ENCODE measurements at regions not wholly inside any gene's neighbourhood (a gene's known extent, or its start where the extent isn't known, plus 50 kb on each side); places are given as distances from the start of the nearest gene placed in this dataset.

DNA sequence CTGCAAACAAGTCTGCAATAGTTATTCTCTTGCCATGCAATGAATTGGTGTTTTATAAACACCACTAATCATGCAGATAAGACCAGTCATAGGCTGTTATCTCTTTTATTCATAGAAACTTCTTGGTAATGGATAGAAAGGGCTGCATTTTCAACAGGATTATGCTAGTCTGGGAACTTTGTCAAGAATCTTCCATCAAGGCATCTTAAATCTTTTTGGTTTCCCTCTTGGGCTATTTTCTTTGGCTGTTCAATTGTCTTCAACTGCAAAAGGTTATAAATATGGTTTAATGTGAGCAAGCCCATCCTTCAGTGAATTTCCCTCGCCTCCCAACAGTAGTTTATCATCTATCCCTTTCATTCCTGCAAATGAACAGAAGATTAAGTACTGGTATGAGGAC is 59.0 kb upstream of the MINAR1 start:
- no peak for DNase-seq

DNA sequence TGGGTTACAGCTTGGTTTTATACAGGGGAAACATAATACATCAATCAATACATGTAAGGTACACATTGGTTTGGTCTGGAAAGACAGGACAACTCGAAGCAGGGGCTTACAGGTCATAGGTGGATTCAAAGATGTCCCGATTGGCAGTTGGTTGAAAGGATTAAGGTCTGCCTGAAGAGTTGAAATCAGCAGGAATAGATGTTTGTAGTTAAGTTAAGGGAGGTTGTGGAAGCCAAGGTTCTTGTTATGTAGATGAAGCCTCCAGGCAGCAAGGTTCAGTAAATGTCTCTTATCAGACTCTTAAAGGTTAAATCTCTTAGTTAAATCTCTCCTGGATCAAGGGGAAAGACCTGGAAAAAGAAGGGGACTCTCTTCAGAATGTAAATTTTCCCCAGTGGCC is 58.4 kb upstream of the MINAR1 start:
- DNase-seq: no peak

DNA sequence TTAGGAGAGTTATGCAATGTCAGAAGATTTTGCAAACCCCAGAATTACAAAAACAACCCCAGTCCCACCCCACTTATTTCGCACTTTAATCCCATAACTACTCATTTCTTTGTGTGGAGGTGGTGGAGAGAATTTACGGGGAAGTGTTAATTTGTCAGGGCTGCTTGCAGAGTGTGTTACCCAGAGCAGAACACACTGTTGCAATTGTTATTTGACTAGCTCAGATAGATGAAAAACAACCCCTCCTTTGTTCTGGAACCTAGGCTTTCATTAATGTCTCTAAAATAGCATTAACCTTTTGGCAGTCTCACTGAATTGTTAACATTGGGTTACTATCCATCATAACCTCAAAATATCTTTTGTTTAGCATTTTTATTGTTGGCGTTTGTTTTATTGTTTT is 55.8 kb upstream of the MINAR1 start:
- DNase-seq: no peak

DNA sequence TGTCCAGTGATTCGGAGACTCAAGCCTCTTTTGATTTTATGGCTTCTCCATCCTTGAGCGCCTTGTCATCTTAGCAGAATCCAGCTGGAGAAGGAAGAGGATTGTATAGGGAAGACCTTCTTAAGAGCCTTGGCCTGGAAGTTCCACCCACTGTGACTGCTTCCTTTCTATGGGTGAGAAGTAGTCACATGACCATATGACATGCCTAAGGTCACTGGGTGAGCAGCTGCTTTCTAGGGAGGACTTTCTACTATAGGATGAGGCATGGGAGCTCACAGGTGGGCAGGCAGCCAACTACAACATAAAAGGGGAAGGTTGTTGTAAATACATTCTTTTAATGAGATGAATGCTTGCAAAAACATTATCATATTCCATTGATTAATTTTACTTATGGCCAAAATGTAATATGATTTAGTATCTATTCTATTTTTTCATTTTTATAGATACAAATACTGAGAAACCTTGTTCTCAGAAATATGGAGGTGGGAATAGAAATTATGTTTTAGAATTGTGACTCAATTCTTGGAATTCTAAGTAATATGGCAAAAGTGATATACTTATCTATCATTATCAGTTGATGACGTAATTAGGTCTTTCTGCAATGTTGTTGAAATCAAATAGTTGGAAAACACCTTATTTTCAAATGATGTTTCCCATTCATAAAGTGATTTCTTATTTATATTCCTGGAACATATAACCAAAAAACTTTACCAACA is 53.6 kb upstream of the MINAR1 start:
- DNase-seq: no peak

DNA sequence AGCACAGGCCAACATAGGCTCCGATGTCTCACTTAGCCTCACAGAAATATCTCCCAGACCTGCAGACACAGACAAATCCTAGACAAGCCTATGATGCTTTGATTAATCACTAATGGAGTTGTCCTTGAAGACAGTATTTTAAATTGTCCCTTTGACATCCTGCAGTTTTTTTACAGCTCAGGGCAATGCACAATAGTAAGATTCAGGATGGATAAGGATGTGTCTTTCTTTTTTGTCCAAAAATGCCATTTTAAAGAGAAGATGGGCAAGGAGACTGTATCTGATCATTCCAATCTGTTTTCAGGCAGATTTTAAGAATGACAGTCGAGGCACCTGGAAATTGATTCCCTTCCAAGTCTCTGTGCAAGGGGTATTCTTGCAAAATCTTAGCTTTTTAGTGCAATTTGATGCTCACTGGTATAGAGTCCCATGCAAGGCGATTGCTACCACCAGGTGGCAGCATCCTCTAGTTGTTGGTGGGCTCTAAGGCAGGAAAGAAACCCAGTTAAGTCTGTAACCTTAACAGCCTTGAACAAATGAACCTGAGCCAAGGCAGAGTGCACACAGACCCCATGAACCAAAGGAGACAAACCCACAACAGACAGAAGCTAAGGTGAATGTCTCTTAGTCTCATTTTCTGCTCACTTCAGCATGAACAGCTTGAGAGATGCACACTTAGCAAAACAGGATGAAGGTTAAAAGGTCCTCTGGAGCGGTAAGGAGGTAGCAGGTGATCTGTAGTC is 51.2 kb upstream of the MINAR1 start:
- DNase-seq: peak; percentile 82

DNA sequence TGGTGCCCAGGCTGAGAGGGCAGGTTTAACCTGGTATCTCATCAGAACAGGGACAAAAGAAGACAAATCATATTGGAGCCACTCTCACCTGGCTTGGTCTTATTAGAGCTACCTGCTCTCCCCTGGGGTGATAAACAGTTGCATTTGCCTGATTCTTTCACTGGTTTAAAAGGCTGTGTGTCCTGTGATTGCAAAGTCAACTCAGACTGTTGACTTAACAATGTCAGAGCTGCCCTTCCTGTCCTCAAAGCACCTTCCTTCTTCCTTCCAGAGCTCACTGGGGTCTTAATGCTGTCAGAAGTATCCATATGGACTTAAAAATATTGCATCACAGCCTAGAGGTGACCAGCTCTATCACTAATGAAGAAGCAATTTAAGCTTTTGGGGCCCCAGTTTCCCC is 50.5 kb upstream of the MINAR1 start:
- no peak for DNase-seq
